OCI-LY3 (cell line): ENCODE measurements at regions not wholly inside any gene's neighbourhood (a gene's known extent, or its start where the extent isn't known, plus 50 kb on each side); places are given as distances from the start of the nearest gene placed in this dataset.

ENCODE experiments used
- H2AFZ ChIP-seq: fragments of 200-600, 300-600 bp; shearing (Covaris generic); 2 replicates; pipeline ENCODE4 v1.6.0; 2014; ENCODE audit warnings: antibody characterized with exemption, low read depth, low read length
- H3K27ac ChIP-seq: fragments of 200-600, 300-600 bp; sonication (generic); 2 replicates; pipeline ENCODE4 v1.5.1; 2014; ENCODE audit warnings: mild to moderate bottlenecking, low read length, moderate library complexity, mixed read lengths
- H3K27me3 ChIP-seq: fragments of 200-600, 300-600 bp; sonication (generic); 2 replicates; pipeline ENCODE4 v1.6.1; 2014; ENCODE audit warnings: low read depth, low read length, mixed read lengths
- H3K36me3 ChIP-seq: fragments of 200-600, 300-600 bp; sonication (generic); replicated peaks from 2 replicates; pipeline ENCODE3; 2014; ENCODE audit warnings: low read depth, low read length, mixed read lengths
- H3K4me1 ChIP-seq: fragments of 300-600, 200-600 bp; sonication (generic); 2 replicates; pipeline ENCODE4 v1.6.1; 2014; ENCODE audit warnings: low read length, mixed read lengths
- H3K4me2 ChIP-seq: fragments of 200-600, 300-600 bp; sonication (generic); 2 replicates; pipeline ENCODE4 v1.6.1; 2014; ENCODE audit warnings: low read length, mixed read lengths
- H3K4me3 ChIP-seq: fragments of 300-600, 200-600 bp; sonication (generic); 2 replicates; pipeline ENCODE4 v1.5.1; 2014; ENCODE audit warnings: antibody characterized with exemption, mild to moderate bottlenecking, low read length, moderate library complexity
- H3K79me2 ChIP-seq: fragments of 300-600, 200-600 bp; shearing (Covaris generic); 2 replicates; pipeline ENCODE4 v1.6.1; 2014; ENCODE audit warnings: mild to moderate bottlenecking, low read length, mixed read lengths
- H3K9ac ChIP-seq: fragments of 300-600, 200-600 bp; shearing (Covaris generic); 2 replicates; pipeline ENCODE4 v1.6.0; 2014; ENCODE audit warnings: mild to moderate bottlenecking, low read length, moderate library complexity
- H3K9me3 ChIP-seq: fragments of 200-600, 300-600 bp; shearing (Covaris generic); 2 replicates; pipeline ENCODE4 v1.6.1; 2014; ENCODE audit warnings: low read length, mixed read lengths; ENCODE audit not compliant: insufficient read depth
- H4K20me1 ChIP-seq: fragments of 200-600, 300-600 bp; sonication (generic); 2 replicates; pipeline ENCODE4 v1.6.1; 2016; ENCODE audit warnings: low read length, mixed read lengths; ENCODE audit not compliant: insufficient read depth
- CTCF ChIP-seq: fragments of 200-600, 300-600 bp; sonication (generic); IDR thresholded peaks from 2 replicates; pipeline ENCODE4 v1.5.1; 2014; ENCODE audit warnings: antibody characterized with exemption, low read length, low read depth
- EZH2phosphoT487 ChIP-seq: fragments of 200-600 bp; shearing (Covaris generic); IDR thresholded peaks from 2 replicates; pipeline ENCODE4 v1.6.1; 2018; ENCODE audit warnings: antibody characterized with exemption, mixed run types, low read depth

- no peak overlapping the region for H3K4me2 ChIP-seq
- H3K9me3 ChIP-seq, result no peaks in the 10 kb centered on the region
- no peaks in the 10 kb centered on the region for H4K20me1 ChIP-seq
- TF ChIP-seq EZH2phosphoT487 (no peak), CTCF (no peak)
- no peak overlapping the region for H3K4me3 ChIP-seq
- H3K79me2 ChIP-seq, result no peaks in the 10 kb centered on the region
- no peak overlapping the region for H2AFZ ChIP-seq
- no peaks in the 10 kb centered on the region for H3K4me1 ChIP-seq
- no peaks in the 10 kb centered on the region for H3K27me3 ChIP-seq
- no peaks in the 10 kb centered on the region for H3K36me3 ChIP-seq
- H3K9ac ChIP-seq, result no peak overlapping the region
- no peak overlapping the region for H3K27ac ChIP-seq
Measured at GRCh38 chr13:22189176-22190048, 518.5 kb downstream of the FGF9 start.

GRCh38 chr13:22193070-22193469 lies 522.2 kb downstream of the FGF9 start:
- Histone ChIP-seq H3K9me3 (no peaks in the 10 kb centered on the region), H3K4me3 (no peak overlapping the region), H3K4me1 (no peaks in the 10 kb centered on the region), H3K4me2 (no peak overlapping the region), H4K20me1 (no peaks in the 10 kb centered on the region), H2AFZ (no peak overlapping the region), H3K36me3 (no peaks in the 10 kb centered on the region), H3K9ac (no peak overlapping the region), H3K27ac (no peak overlapping the region), H3K27me3 (no peaks in the 10 kb centered on the region), H3K79me2 (no peaks in the 10 kb centered on the region)
- TF ChIP-seq EZH2phosphoT487 (no peak), CTCF (no peak)

GRCh38 chr13:22194106-22194805 lies 523.4 kb downstream of the FGF9 start:
- Histone ChIP-seq H3K36me3 (no peaks in the 10 kb centered on the region), H3K27me3 (no peaks in the 10 kb centered on the region), H3K4me1 (no peaks in the 10 kb centered on the region), H3K27ac (no peak overlapping the region), H3K4me3 (no peak overlapping the region), H3K79me2 (no peaks in the 10 kb centered on the region), H3K9ac (no peak overlapping the region), H3K9me3 (no peaks in the 10 kb centered on the region), H4K20me1 (no peaks in the 10 kb centered on the region), H2AFZ (no peak overlapping the region), H3K4me2 (no peak overlapping the region)
- no peak for TF ChIP-seq CTCF
- TF ChIP-seq EZH2phosphoT487, result no peak

- no peaks in the 10 kb centered on the region for H3K9me3 ChIP-seq
- TF ChIP-seq CTCF (no peak), EZH2phosphoT487 (no peak)
- H3K27me3 ChIP-seq, result no peaks in the 10 kb centered on the region
- no peaks in the 10 kb centered on the region for H3K4me1 ChIP-seq
- no peaks in the 10 kb centered on the region for H4K20me1 ChIP-seq
- H3K79me2 ChIP-seq, result no peaks in the 10 kb centered on the region
- H3K4me2 ChIP-seq, result no peak overlapping the region
- H3K4me3 ChIP-seq, result no peak overlapping the region
- no peak overlapping the region for H3K27ac ChIP-seq
- no peaks in the 10 kb centered on the region for H3K36me3 ChIP-seq
- no peak overlapping the region for H3K9ac ChIP-seq
- no peak overlapping the region for H2AFZ ChIP-seq
Measured at GRCh38 chr13:22195726-22196125, 524.9 kb downstream of the FGF9 start.
